Stimulated activated CD8-positive, alpha-beta memory T cell treated with anti-CD3 and anti-CD28 coated beads, Interleukin-12 subunit alpha, Interleukin-12 subunit beta, amount 100 ng/mL, for 24 hours (primary cell): ENCODE measurements at regions not wholly inside any gene's neighbourhood (a gene's known extent, or its start where the extent isn't known, plus 50 kb on each side); places are given as distances from the start of the nearest gene placed in this dataset.

ENCODE experiments used
- DNase-seq: peaks from one replicate; pipeline ENCODE4 v3.0.0-alpha.2; 2020; ENCODE audit errors: extremely low read depth

GRCh38 chr1:199333180-199333579, 694.3 kb upstream of the NR5A2 start:
- no peak for DNase-seq

- DNase-seq: no peak
These were observed 692.0 kb upstream of the NR5A2 start for GRCh38 chr1:199335496-199335895.

GRCh38 chr1:199336745-199337640, 690.5 kb upstream of the NR5A2 start:
- DNase-seq: no peak

GRCh38 chr1:199338760-199339159, 688.8 kb upstream of the NR5A2 start:
- no peak for DNase-seq

GRCh38 chr1:199352351-199352750, 675.2 kb upstream of the NR5A2 start:
- no peak for DNase-seq

GRCh38 chr1:199353906-199354305, 673.6 kb upstream of the NR5A2 start:
- no peak for DNase-seq

GRCh38 chr1:199356561-199356960, 670.9 kb upstream of the NR5A2 start:
- DNase-seq: no peak

- DNase-seq: no peak
These were observed 669.9 kb upstream of the NR5A2 start for GRCh38 chr1:199357599-199357998.

GRCh38 chr1:199362996-199363395, 664.5 kb upstream of the NR5A2 start:
- no peak for DNase-seq

GRCh38 chr1:199373139-199373538, 654.4 kb upstream of the NR5A2 start:
- DNase-seq: no peak

GRCh38 chr1:199377211-199377610, 650.3 kb upstream of the NR5A2 start:
- no peak for DNase-seq

- no peak for DNase-seq
These were observed 643.7 kb upstream of the NR5A2 start for GRCh38 chr1:199383793-199384192.

- no peak for DNase-seq
These were observed 632.7 kb upstream of the NR5A2 start for GRCh38 chr1:199394856-199395255.

GRCh38 chr1:199396456-199396855, 631.1 kb upstream of the NR5A2 start:
- no peak for DNase-seq

- no peak for DNase-seq
These were observed 627.4 kb upstream of the NR5A2 start for GRCh38 chr1:199399996-199400724.

GRCh38 chr1:199403531-199404116, 623.9 kb upstream of the NR5A2 start:
- DNase-seq: no peak

- no peak for DNase-seq
These were observed 623.3 kb upstream of the NR5A2 start for GRCh38 chr1:199404191-199404590.

GRCh38 chr1:199404976-199405375, 622.5 kb upstream of the NR5A2 start:
- DNase-seq: no peak

- no peak for DNase-seq
These were observed 621.8 kb upstream of the NR5A2 start for GRCh38 chr1:199405634-199406196.

GRCh38 chr1:199410462-199410861, 617.0 kb upstream of the NR5A2 start:
- no peak for DNase-seq

- no peak for DNase-seq
These were observed 616.0 kb upstream of the NR5A2 start for GRCh38 chr1:199411506-199411905.

GRCh38 chr1:199422206-199422605, 605.3 kb upstream of the NR5A2 start:
- no peak for DNase-seq
